ENCODE measurements at regions not wholly inside any gene's neighbourhood (a gene's known extent, or its start where the extent isn't known, plus 50 kb on each side); places are given as distances from the start of the nearest gene placed in this dataset.
"Not testable (repeated sequence)": the region's sequence is repeated elsewhere in the genome, so short reads cannot be mapped to it uniquely, and the experiment has no call there.

DNA sequence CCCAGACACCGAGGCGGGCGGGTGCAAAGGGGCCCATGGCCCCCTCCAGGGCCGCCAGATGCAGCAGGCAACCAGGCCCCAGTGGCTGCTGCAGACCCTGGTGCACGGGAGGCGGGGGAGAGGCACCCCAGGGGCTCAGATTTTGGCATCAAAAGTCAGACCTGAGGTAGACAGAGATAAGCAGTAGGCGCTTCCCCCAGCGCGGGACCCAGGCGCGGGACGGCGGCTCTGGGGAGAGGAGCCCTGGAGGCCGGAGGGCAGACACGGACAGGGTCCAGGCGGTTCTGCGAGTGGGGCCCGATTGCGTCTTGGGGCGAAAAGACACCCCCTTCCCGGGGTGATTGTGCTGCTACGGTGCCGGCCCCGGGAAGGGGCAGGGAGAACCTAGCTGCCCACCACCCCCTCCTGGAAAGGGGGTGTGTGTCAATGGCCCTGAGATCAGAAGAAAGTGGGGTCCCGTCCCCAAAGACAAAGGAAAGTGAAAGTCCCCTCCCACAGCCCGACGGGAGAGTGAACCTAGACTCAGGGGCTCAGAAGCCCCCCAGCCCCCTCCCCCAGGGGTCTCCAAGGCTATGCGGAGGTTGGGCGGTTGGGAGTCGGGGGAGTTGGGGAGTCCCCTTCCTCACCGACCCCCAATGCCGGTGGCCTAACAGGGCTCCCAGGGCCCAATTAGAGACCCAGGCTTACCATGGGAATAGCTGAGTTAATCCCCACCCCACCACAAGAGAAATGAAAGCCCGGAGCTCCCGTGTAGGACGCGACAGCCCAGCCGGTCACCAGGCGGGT lies 178.5 kb downstream of the SPATA31A1 start:
- TF ChIP-seq, protein P1, sequence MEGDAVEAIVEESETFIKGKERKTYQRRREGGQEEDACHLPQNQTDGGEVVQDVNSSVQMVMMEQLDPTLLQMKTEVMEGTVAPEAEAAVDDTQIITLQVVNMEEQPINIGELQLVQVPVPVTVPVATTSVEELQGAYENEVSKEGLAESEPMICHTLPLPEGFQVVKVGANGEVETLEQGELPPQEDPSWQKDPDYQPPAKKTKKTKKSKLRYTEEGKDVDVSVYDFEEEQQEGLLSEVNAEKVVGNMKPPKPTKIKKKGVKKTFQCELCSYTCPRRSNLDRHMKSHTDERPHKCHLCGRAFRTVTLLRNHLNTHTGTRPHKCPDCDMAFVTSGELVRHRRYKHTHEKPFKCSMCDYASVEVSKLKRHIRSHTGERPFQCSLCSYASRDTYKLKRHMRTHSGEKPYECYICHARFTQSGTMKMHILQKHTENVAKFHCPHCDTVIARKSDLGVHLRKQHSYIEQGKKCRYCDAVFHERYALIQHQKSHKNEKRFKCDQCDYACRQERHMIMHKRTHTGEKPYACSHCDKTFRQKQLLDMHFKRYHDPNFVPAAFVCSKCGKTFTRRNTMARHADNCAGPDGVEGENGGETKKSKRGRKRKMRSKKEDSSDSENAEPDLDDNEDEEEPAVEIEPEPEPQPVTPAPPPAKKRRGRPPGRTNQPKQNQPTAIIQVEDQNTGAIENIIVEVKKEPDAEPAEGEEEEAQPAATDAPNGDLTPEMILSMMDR (IDR thresholded peaks at IDR 0.05), result not testable (repeated sequence)
- TF ChIP-seq POLR2AphosphoS5, POLR2A (IDR thresholded peaks at IDR 0.05): not testable (repeated sequence)

Data from gastroesophageal sphincter (tissue), 3 donors.